Esophagus muscularis mucosa (tissue), 4 donors: ENCODE measurements at regions not wholly inside any gene's neighbourhood (a gene's known extent, or its start where the extent isn't known, plus 50 kb on each side); places are given as distances from the start of the nearest gene placed in this dataset.

Experiments
- CTCF ChIP-seq, 3 experiments: fragments of 200-600 bp in 2 of 3; fragments of 450-650 bp in 1 of 3; sonication (generic) in 2 of 3; IDR thresholded peaks; one replicate each; pipeline ENCODE4 v1.5.1; 2017 to 2019; ENCODE audit warnings: antibody characterized with exemption in 3 of 3, mild to moderate bottlenecking in 2 of 3, moderate library complexity in 1 of 3
- EP300 ChIP-seq: sonication (generic); formaldehyde crosslinking; IDR thresholded peaks from one replicate; pipeline ENCODE4 v1.6.1; 2017; ENCODE audit warnings: antibody characterized with exemption
- POLR2AphosphoS5 ChIP-seq, 2 donors: sonication (generic); formaldehyde crosslinking; IDR thresholded peaks; one replicate each; pipeline ENCODE4 v1.6.1; 2017; ENCODE audit warnings: antibody characterized with exemption in 2 of 2

- no peak for TF ChIP-seq EP300
- no peak for TF ChIP-seq CTCF (IDR thresholded peaks at IDR 0.05)
- TF ChIP-seq POLR2AphosphoS5 (IDR thresholded peaks at IDR 0.05), result no peak
Observed at GRCh38 chr5:110082863-110083262, 393.1 kb downstream of the MAN2A1 start.
